ENCODE measurements at regions not wholly inside any gene's neighbourhood (a gene's known extent, or its start where the extent isn't known, plus 50 kb on each side); places are given as distances from the start of the nearest gene placed in this dataset.

- DNase-seq: no peak
Measured at GRCh38 chrX:98654565-98654964, 1755.5 kb downstream of the PCDH19 start.
